Nephron (organoid): ENCODE measurements at regions not wholly inside any gene's neighbourhood (a gene's known extent, or its start where the extent isn't known, plus 50 kb on each side); places are given as distances from the start of the nearest gene placed in this dataset.

Source experiments
- H3K27ac Mint-ChIP-seq, 3 experiments: 2 replicates each; pipeline ENCODE4 v1.8.0; 2020; ENCODE audit warnings: mixed read lengths in 3 of 3, mild to moderate bottlenecking in 2 of 3, moderate library complexity in 1 of 3
- H3K27me3 Mint-ChIP-seq: 2 replicates; pipeline ENCODE4 v1.8.0; 2021; ENCODE audit warnings: low read depth, mild to moderate bottlenecking, moderate library complexity, mixed read lengths
- H3K36me3 Mint-ChIP-seq: 2 replicates; pipeline ENCODE4 v1.8.0; 2020; ENCODE audit warnings: low read depth, mixed read lengths
- H3K4me1 Mint-ChIP-seq: 2 replicates; pipeline ENCODE4 v1.8.0; 2020; ENCODE audit warnings: mixed read lengths
- H3K4me3 Mint-ChIP-seq, 3 experiments: 2 replicates each; pipeline ENCODE4 v1.8.0; 2020; ENCODE audit warnings: mild to moderate bottlenecking in 3 of 3, mixed read lengths in 3 of 3, moderate library complexity in 2 of 3
- H3K9me3 Mint-ChIP-seq: 2 replicates; pipeline ENCODE4 v1.8.0; 2020; ENCODE audit warnings: mixed read lengths
- TF ChIP-seq, protein P1 (sequence below), 3 experiments: fragments of 200-600 bp; sonication (generic); IDR thresholded peaks; one replicate each; pipeline ENCODE4 v1.5.0; 2021; ENCODE audit warnings: antibody characterized with exemption in 3 of 3; ENCODE audit not compliant: unreplicated experiment in 3 of 3

DNA sequence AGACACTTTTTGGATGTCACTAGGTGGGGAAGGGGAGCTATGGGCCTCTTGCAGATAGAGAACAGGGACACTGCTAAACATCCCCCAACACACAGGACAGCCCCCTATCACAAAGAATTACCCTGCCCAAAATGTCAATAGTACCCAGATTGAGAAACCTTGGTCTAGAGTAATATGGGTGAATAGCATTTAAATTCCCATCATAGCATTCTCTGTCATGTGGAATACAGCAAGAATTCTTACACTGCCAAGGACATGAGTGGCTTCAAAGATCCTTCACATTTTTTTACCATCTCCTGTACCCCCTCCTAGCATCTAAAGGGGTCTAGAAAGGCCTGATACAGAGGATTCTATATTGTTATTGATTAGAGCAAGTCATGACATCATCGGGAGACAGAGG is 83.1 kb upstream of the SSTR4 start:
- TF ChIP-seq, protein P1, sequence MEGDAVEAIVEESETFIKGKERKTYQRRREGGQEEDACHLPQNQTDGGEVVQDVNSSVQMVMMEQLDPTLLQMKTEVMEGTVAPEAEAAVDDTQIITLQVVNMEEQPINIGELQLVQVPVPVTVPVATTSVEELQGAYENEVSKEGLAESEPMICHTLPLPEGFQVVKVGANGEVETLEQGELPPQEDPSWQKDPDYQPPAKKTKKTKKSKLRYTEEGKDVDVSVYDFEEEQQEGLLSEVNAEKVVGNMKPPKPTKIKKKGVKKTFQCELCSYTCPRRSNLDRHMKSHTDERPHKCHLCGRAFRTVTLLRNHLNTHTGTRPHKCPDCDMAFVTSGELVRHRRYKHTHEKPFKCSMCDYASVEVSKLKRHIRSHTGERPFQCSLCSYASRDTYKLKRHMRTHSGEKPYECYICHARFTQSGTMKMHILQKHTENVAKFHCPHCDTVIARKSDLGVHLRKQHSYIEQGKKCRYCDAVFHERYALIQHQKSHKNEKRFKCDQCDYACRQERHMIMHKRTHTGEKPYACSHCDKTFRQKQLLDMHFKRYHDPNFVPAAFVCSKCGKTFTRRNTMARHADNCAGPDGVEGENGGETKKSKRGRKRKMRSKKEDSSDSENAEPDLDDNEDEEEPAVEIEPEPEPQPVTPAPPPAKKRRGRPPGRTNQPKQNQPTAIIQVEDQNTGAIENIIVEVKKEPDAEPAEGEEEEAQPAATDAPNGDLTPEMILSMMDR (IDR thresholded peaks at IDR 0.05; ENCODE audit: unreplicated experiment in 3 of 3): no peak
- Mint-ChIP-seq H3K27ac (no peak overlapping the region), H3K27me3 (peaks cover 6% of the 10 kb centered on the region), H3K4me3 (no peak overlapping the region), H3K36me3 (no peaks in the 10 kb centered on the region), H3K4me1 (peaks cover 16% of the 10 kb centered on the region), H3K9me3 (no peaks in the 10 kb centered on the region)

DNA sequence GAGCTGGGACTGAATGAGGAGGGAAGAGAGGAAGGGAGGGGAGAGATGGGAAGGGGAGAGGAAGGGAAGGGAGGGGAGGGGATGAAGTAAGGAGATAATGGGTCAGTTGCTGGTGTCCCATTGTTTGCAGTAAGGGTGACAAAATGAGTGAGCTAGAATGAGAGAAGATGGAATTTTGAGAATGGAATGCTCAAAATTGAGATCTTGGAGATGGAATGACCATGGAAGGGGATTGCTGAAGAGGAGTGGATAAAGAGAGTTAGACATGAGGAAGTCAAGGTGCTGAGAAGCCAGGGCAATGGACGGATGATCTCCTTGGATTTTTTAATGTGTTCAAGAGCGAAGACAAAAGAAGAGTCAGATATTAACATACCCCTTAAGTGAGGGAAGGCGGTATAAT is 80.5 kb upstream of the SSTR4 start:
- Mint-ChIP-seq H3K4me3 (no peak overlapping the region), H3K9me3 (no peaks in the 10 kb centered on the region), H3K27me3 (peaks cover 4% of the 10 kb centered on the region), H3K36me3 (no peaks in the 10 kb centered on the region), H3K27ac (no peak overlapping the region), H3K4me1 (no peaks in the 10 kb centered on the region)
- TF ChIP-seq, protein P1 (IDR thresholded peaks at IDR 0.05; ENCODE audit: unreplicated experiment in 3 of 3): no peak

DNA sequence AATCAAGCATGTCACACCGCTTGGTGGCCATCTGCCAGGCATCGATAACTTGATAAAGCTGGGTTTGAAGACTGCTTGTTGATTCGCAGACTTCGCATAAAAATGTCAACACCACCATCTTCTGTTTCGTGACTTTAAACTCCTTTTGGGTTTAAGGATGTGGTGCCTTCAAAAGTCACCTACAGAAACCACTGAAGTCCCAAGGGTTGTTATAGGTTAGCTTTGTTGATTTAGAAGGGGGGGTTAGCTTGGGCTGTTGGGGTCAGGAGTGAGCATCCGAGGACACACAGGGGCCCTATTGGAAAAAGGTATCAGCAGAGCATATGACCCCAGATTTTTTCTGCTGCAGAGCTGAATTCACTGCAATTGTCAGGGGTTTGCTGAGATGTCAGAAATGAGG is 76.7 kb upstream of the SSTR4 start:
- Mint-ChIP-seq H3K27ac (no peak overlapping the region), H3K9me3 (no peaks in the 10 kb centered on the region), H3K4me1 (no peaks in the 10 kb centered on the region), H3K4me3 (no peak overlapping the region), H3K27me3 (peaks cover 10% of the 10 kb centered on the region), H3K36me3 (no peaks in the 10 kb centered on the region)
- TF ChIP-seq, protein P1 (IDR thresholded peaks at IDR 0.05; ENCODE audit: unreplicated experiment in 3 of 3): no peak

DNA sequence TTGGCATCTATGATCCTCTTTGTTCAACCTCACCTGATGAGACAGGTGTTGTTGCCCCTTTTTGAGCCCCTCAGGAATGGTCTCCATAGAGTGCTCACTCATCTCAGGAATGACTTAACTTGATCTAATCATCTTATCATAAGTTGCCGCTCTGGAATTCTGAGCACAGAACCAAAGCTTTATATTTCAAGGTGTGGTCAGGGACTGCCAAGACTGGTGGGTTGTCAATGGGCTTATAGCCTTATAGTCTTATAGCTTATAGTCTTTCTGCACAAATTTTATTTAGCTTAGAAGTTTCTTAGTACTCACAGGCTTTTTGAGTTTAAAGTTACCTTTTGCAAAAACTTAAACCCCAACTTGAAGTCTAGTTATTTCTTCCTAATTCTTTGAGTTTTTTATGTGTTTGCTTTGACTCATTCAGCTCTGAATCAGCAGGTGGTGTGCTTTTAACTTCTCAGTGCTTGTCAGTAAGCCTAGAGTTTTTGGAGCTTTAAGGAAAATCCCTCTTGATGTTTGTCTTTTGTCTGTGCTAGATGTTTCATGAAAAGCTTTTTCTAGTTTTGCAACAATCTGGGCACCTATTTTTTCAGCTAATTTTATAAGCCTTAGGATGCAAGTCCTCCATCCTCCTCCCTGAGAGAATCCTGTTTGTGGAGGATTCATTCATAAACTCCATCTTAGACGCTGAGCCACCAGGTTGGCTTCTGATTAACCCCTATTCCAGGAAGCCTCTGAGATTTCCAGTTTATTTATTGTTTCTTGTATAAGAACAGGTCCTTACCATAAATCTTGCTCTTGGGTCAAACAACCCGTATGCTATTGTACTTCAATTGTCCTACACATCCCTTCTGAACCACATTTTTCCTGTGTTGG is 72.3 kb upstream of the SSTR4 start:
- Mint-ChIP-seq H3K27ac (no peak overlapping the region), H3K9me3 (peaks cover 4% of the 10 kb centered on the region), H3K4me1 (no peaks in the 10 kb centered on the region), H3K36me3 (no peaks in the 10 kb centered on the region), H3K4me3 (no peak overlapping the region), H3K27me3 (peaks cover 9% of the 10 kb centered on the region)
- TF ChIP-seq, protein P1 (IDR thresholded peaks at IDR 0.05; ENCODE audit: unreplicated experiment in 3 of 3): no peak

DNA sequence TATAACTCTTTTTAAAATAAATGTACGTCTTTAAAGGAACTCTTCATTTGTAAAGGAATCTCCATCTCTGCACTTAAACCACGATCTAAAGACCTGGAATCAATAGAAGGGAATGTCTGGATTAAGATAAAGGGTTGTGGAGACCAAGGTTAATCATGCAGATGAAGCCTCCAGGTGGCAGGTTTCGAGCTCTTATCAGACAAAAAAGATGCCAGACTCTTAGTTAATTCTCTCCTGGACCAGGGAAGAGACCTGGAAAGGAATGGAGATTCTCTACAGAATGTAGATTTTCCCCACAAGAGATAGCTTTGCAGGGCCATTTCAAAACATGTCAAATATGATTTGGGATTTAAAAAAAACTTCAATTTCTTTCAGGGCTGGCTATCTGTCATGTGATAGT is 71.5 kb upstream of the SSTR4 start:
- no peak overlapping the region for H3K4me3 Mint-ChIP-seq
- TF ChIP-seq, protein P1 (IDR thresholded peaks at IDR 0.05; ENCODE audit: unreplicated experiment in 3 of 3): no peak
- H3K4me1 Mint-ChIP-seq: no peaks in the 10 kb centered on the region
- H3K27ac Mint-ChIP-seq: no peak overlapping the region
- no peaks in the 10 kb centered on the region for H3K36me3 Mint-ChIP-seq
- peaks cover 10% of the 10 kb centered on the region for H3K9me3 Mint-ChIP-seq
- peaks cover 12% of the 10 kb centered on the region for H3K27me3 Mint-ChIP-seq
